Activated naive CD4-positive, alpha-beta T cell treated with anti-CD3 and anti-CD28 coated beads for 36 hours (primary cell): ENCODE measurements at regions not wholly inside any gene's neighbourhood (a gene's known extent, or its start where the extent isn't known, plus 50 kb on each side); places are given as distances from the start of the nearest gene placed in this dataset.
"Not testable (repeated sequence)": the region's sequence is repeated elsewhere in the genome, so short reads cannot be mapped to it uniquely, and the experiment has no call there.

Source experiments
- CTCF ChIA-PET: fragments of 350-600 bp; sonication (Branson Sonifier 250); formaldehyde crosslinking; loops from one replicate; lab custom pipeline; 2021; ENCODE audit warnings: antibody characterized with exemption; lab: Charles Lee
- DNase-seq: peaks from one replicate; pipeline ENCODE4 v3.0.0-alpha.2; 2020
- H3K27ac Mint-ChIP-seq: one replicate; pipeline ENCODE4 v1.8.0; 2021; ENCODE audit warnings: mild to moderate bottlenecking, mixed read lengths
- H3K27me3 Mint-ChIP-seq: one replicate; pipeline ENCODE4 v1.8.0; 2021; ENCODE audit warnings: low read depth, mixed read lengths
- H3K36me3 Mint-ChIP-seq: one replicate; pipeline ENCODE4 v1.8.0; 2021; ENCODE audit warnings: low read depth, mixed read lengths
- H3K4me1 Mint-ChIP-seq: one replicate; pipeline ENCODE4 v1.8.0; 2021; ENCODE audit warnings: low read depth, mixed read lengths
- H3K4me3 Mint-ChIP-seq: one replicate; pipeline ENCODE4 v1.8.0; 2021; ENCODE audit warnings: mild to moderate bottlenecking, moderate library complexity, mixed read lengths
- H3K9me3 Mint-ChIP-seq: one replicate; pipeline ENCODE4 v1.8.0; 2021; ENCODE audit warnings: mixed read lengths
- intact Hi-C: fragments of 100-400 bp; cut with micrococcal nuclease; formaldehyde crosslinking; loops from one replicate; pipeline ENCODE4 v1.15.1; 2023

- H3K36me3 Mint-ChIP-seq, CTCF ChIA-PET, H3K4me3 Mint-ChIP-seq, H3K9me3 Mint-ChIP-seq, H3K27ac Mint-ChIP-seq, H3K4me1 Mint-ChIP-seq, DNase-seq, intact Hi-C loops, H3K27me3 Mint-ChIP-seq: not testable (repeated sequence)
Observed at GRCh38 chr1:146459308-146459707, 230.5 kb upstream of the NOTCH2NLA start.

DNA sequence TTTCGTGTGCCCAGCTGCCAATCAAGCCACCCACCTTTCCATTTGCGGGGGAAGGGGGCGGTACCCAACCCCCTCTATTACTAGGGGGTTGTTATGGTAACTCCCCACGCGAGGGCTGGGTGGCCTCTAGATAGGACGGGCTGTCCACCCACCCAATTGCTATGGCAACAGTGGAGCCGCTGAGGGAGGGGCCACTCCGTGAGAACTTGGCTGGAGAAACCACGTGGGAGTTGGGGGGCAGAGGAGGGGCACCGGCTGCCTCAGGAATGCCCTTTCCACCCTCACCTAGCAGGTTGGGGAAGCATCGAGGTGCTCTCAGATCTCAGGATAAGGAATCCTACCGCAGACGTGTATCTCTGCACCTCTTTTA lies 220.0 kb upstream of the NOTCH2NLA start:
- H3K27me3 Mint-ChIP-seq, H3K4me3 Mint-ChIP-seq: not testable (repeated sequence)

DNA sequence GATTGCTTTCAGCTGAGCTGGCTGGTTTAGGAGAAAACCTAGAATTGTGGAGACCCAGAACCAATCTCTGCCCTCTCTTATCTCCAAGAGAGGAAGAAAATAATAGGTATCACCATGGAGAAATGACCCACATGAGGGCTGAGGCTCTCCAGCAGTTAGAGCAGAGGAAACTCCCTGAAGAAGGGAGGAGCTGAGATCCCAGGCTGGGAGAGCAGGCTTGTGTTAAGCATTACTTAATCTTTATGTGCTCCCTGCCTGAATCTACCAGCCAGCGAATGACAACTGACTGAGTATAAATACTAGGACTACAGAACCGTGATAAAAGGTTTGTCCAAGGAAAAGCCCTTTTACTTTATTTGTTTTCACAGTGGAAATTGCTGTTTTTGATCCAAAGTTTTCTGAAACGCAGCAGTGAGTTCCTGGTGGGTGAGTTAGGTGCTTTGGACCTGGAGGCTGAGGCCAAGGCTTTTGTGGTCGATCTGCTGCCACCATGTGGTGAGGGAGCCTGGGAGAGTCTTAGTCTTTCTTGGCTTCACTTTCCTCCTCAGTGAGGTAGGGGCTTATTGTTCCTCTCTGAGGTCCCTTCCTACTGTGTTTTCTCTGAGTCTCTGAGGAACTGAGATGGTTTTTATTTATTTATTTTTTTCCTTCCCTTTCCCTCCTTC lies 219.5 kb upstream of the NOTCH2NLA start:
- H3K4me3 Mint-ChIP-seq, CTCF ChIA-PET, H3K36me3 Mint-ChIP-seq, H3K9me3 Mint-ChIP-seq, H3K27ac Mint-ChIP-seq, H3K4me1 Mint-ChIP-seq, intact Hi-C loops, H3K27me3 Mint-ChIP-seq: not testable (repeated sequence)
- DNase-seq, result peak; percentile 83

More for the DNA sequence above, 220.0 kb upstream of the NOTCH2NLA start:
- H3K4me1 Mint-ChIP-seq, H3K27ac Mint-ChIP-seq, H3K9me3 Mint-ChIP-seq, H3K36me3 Mint-ChIP-seq, DNase-seq, intact Hi-C loops, CTCF ChIA-PET: not testable (repeated sequence)

DNA sequence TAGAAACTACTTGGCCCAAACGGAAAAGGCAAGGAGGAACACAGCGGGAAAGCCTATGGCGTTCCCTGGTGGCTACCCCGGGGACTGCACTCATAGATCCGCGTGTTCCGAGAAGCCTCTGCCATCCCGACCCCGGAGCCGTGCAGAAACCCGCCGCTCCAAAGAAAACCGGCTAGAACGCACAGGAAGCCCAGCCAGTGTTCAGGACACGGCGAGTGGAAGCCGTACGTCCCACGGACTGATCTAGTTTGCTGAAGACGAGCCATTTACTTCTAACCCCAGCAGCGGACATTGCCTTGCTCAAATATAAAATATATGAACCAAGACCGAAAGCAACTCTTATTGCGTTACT lies 215.0 kb upstream of the NOTCH2NLA start:
- peak; percentile 28 for DNase-seq
- H3K27me3 Mint-ChIP-seq, intact Hi-C loops, CTCF ChIA-PET, H3K4me1 Mint-ChIP-seq, H3K36me3 Mint-ChIP-seq, H3K9me3 Mint-ChIP-seq: not testable (repeated sequence)
- Mint-ChIP-seq H3K27ac (peak overlapping the region; percentile 68), H3K4me3 (peak overlapping the region; percentile 76)

GRCh38 chr1:146443088-146443870 lies 214.5 kb upstream of the NOTCH2NLA start:
- intact Hi-C loops, H3K27me3 Mint-ChIP-seq, DNase-seq, CTCF ChIA-PET, H3K4me1 Mint-ChIP-seq, H3K9me3 Mint-ChIP-seq, H3K36me3 Mint-ChIP-seq: not testable (repeated sequence)
- H3K4me3 Mint-ChIP-seq, result peak overlapping the region; percentile 24
- peak overlapping the region; percentile 18 for H3K27ac Mint-ChIP-seq

DNA sequence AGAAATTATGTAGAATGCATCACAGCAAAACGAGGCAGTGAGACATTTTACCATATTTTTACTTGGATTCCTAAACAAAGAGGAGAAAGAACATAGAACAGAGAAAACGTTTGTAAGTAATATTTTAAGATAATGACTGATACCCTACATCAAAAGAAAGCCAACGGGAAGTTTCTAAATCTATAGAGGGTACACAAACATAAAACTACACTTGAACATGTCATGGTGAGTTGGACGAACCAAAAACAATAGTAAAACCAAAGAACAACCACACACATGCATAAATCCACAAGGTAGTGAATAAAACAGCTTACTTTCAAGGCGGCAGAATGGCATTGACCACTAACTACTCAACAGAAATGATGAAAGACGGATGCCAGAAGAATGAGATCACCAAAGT lies 209.7 kb upstream of the NOTCH2NLA start:
- H3K4me1 Mint-ChIP-seq, CTCF ChIA-PET, H3K27me3 Mint-ChIP-seq, H3K36me3 Mint-ChIP-seq, DNase-seq, H3K27ac Mint-ChIP-seq, H3K4me3 Mint-ChIP-seq, intact Hi-C loops, H3K9me3 Mint-ChIP-seq: not testable (repeated sequence)

- H3K4me1 Mint-ChIP-seq, H3K36me3 Mint-ChIP-seq, H3K4me3 Mint-ChIP-seq, intact Hi-C loops, H3K27ac Mint-ChIP-seq, DNase-seq, H3K9me3 Mint-ChIP-seq, H3K27me3 Mint-ChIP-seq, CTCF ChIA-PET: not testable (repeated sequence)
Observed at GRCh38 chr1:146416642-146417041, 187.8 kb upstream of the NOTCH2NLA start.

GRCh38 chr1:146415017-146415416 lies 186.2 kb upstream of the NOTCH2NLA start:
- intact Hi-C loops, H3K27me3 Mint-ChIP-seq, CTCF ChIA-PET, H3K4me1 Mint-ChIP-seq, H3K36me3 Mint-ChIP-seq, DNase-seq, H3K9me3 Mint-ChIP-seq: not testable (repeated sequence)
- Mint-ChIP-seq H3K27ac (peak overlapping the region; percentile 46), H3K4me3 (peak overlapping the region; percentile 59)

- CTCF ChIA-PET, H3K36me3 Mint-ChIP-seq, H3K27ac Mint-ChIP-seq, H3K27me3 Mint-ChIP-seq, H3K9me3 Mint-ChIP-seq, intact Hi-C loops: not testable (repeated sequence)
- Mint-ChIP-seq H3K4me1 (peaks cover 10% of the 10 kb centered on the region), H3K4me3 (peak overlapping the region; percentile 51)
- DNase-seq, result peak; percentile 13
Observed at GRCh38 chr1:146413911-146414310, 185.1 kb upstream of the NOTCH2NLA start.

- Mint-ChIP-seq H3K4me1 (peaks cover 10% of the 10 kb centered on the region), H3K4me3 (peak overlapping the region; percentile 50), H3K27ac (peak overlapping the region; percentile 85)
- peak; percentile 72 for DNase-seq
- H3K9me3 Mint-ChIP-seq, H3K36me3 Mint-ChIP-seq, intact Hi-C loops, H3K27me3 Mint-ChIP-seq, CTCF ChIA-PET: not testable (repeated sequence)
Observed at GRCh38 chr1:146411923-146412322, 183.1 kb upstream of the NOTCH2NLA start.

- peak; percentile 62 for DNase-seq
- Mint-ChIP-seq H3K4me3 (peak overlapping the region; percentile 40), H3K27ac (peak overlapping the region; percentile 89)
- H3K9me3 Mint-ChIP-seq, CTCF ChIA-PET, H3K27me3 Mint-ChIP-seq, H3K36me3 Mint-ChIP-seq, H3K4me1 Mint-ChIP-seq, intact Hi-C loops: not testable (repeated sequence)
Observed at GRCh38 chr1:146409817-146410441, 181.1 kb upstream of the NOTCH2NLA start.

- H3K27me3 Mint-ChIP-seq, intact Hi-C loops, H3K9me3 Mint-ChIP-seq, CTCF ChIA-PET, H3K36me3 Mint-ChIP-seq, H3K4me1 Mint-ChIP-seq: not testable (repeated sequence)
- DNase-seq, result peak; percentile 38
- H3K4me3 Mint-ChIP-seq, result peak overlapping the region; percentile 40
- peak overlapping the region; percentile 89 for H3K27ac Mint-ChIP-seq
Observed at GRCh38 chr1:146409116-146409801, 180.4 kb upstream of the NOTCH2NLA start.
